HepG2 (cell line): ENCODE measurements at regions not wholly inside any gene's neighbourhood (a gene's known extent, or its start where the extent isn't known, plus 50 kb on each side); places are given as distances from the start of the nearest gene placed in this dataset.

Source experiments
- ATAC-seq: fragments of 200-7000 bp; cut with Tn5 transposase; 3 replicates; pipeline ENCODE4 v1.9.1; 2020; ENCODE audit warnings: mild to moderate bottlenecking, moderate library complexity
- BruUV-seq: library from RNA; stranded (reverse); fragments of 400-500 nt; replicated peaks from 2 replicates; lab custom pipeline; 2021; lab: Mats Ljungman, UMichigan
- CTCF ChIA-PET: fragments of 300-600 bp; formaldehyde crosslinking; extraction: SDS; loops from one replicate; lab custom pipeline; 2021; ENCODE audit warnings: low total read pairs, inconsistent platforms, low intra/inter-chr PET ratio; lab: Yijun Ruan, JAX
- POLR2A ChIA-PET: fragments of 350-600 bp; sonication (Branson Sonifier 250); formaldehyde crosslinking; loops from one replicate; lab custom pipeline; 2020; ENCODE audit warnings: antibody characterized with exemption, inconsistent platforms; lab: Yijun Ruan, JAX
- DNase-seq: peaks from one replicate; pipeline ENCODE4 v3.0.0-alpha.2; 2015; ENCODE audit warnings: low spot score
- FAIRE-seq: peaks from 3 replicates; lab custom pipeline; 2011; peaks lifted over from hg19 to GRCh38; lab: Jason Lieb, UNC
- H2AFZ ChIP-seq: one replicate; pipeline ENCODE4 v1.6.1; 2011; ENCODE audit warnings: low read length, inconsistent platforms
- H3K27ac ChIP-seq: fragments of 300-600 bp; 3 replicates; pipeline ENCODE4 v1.8.0; 2011; ENCODE audit warnings: mixed run types, mild to moderate bottlenecking, mixed read lengths, low read length, inconsistent platforms; ENCODE audit not compliant: insufficient read depth; ENCODE audit errors: extremely low read length
- H3K27me3 ChIP-seq, 2 experiments: fragments of 200-600 bp in 1 of 2; 2 replicates in 1 of 2; 3 replicates in 1 of 2; pipeline versions ENCODE4 v1.6.0 to v1.8.0; 2011; ENCODE audit warnings: low read length in 2 of 2, mild to moderate bottlenecking in 2 of 2, moderate library complexity in 2 of 2, inconsistent platforms in 1 of 2; ENCODE audit not compliant: insufficient read depth in 2 of 2, control insufficient read depth in 1 of 2
- H3K36me3 ChIP-seq, 2 experiments: fragments of 200-600 bp in 1 of 2; replicated peaks in 1 of 2; 2 replicates in 1 of 2; 3 replicates in 1 of 2; pipeline versions ENCODE4 v1.5.1 to v1.8.0; 2011; ENCODE audit warnings: low read length in 2 of 2, inconsistent platforms in 1 of 2; ENCODE audit not compliant: insufficient read depth in 2 of 2, control insufficient read depth in 1 of 2
- H3K4me1 ChIP-seq: 2 replicates; pipeline ENCODE4 v1.5.1; 2012; ENCODE audit warnings: low read length, inconsistent platforms; ENCODE audit not compliant: insufficient read depth
- H3K4me2 ChIP-seq: 2 replicates; pipeline ENCODE4 v1.6.0; 2011; ENCODE audit warnings: low read depth, low read length, inconsistent platforms
- H3K4me3 ChIP-seq, 3 experiments: fragments of 200-600 bp in 1 of 3; sonication (generic), shearing (Covaris generic) in 1 of 3; replicated peaks in 1 of 3; 2 replicates each; pipeline ENCODE4 v1.5.1; 2011 to 2016; ENCODE audit warnings: low read length in 3 of 3, inconsistent platforms in 2 of 3, low read depth in 2 of 3, mild to moderate bottlenecking in 2 of 3, control low read depth in 1 of 3, mixed read lengths in 1 of 3; ENCODE audit not compliant: insufficient read depth in 1 of 3
- H3K79me2 ChIP-seq: one replicate; pipeline ENCODE4 v1.6.1; 2011; ENCODE audit warnings: low read length, inconsistent platforms; ENCODE audit not compliant: insufficient read depth
- H3K9ac ChIP-seq: 2 replicates; pipeline ENCODE4 v1.6.0; 2011; ENCODE audit warnings: mild to moderate bottlenecking, low read depth, low read length, inconsistent platforms; ENCODE audit not compliant: insufficient read depth
- H3K9me3 ChIP-seq: 2 replicates; pipeline ENCODE4 v1.5.1; 2012; ENCODE audit warnings: mild to moderate bottlenecking, low read length
- H4K20me1 ChIP-seq: 2 replicates; pipeline ENCODE4 v1.6.0; 2011; ENCODE audit warnings: inconsistent platforms, mild to moderate bottlenecking, low read length, moderate library complexity; ENCODE audit not compliant: insufficient read depth
- BCL6 ChIP-seq: IDR thresholded peaks from 2 replicates; pipeline ENCODE4 v1.6.1; 2016; ENCODE audit warnings: missing genetic modification reagents, missing compliant biosample characterization
- HNRNPH1 ChIP-seq: fragments of 200-400 bp; formaldehyde crosslinking; optimal IDR thresholded peaks from 2 replicates; pipeline ENCODE3; 2017; ENCODE audit warnings: mild to moderate bottlenecking, low read depth, low read length
- IKZF4 ChIP-seq: sonication (generic); formaldehyde crosslinking; IDR thresholded peaks from 2 replicates; pipeline ENCODE4 v1.5.1; 2020; ENCODE audit warnings: borderline replicate concordance, mild to moderate bottlenecking, low read depth, missing genetic modification reagents; ENCODE audit errors: not compliant biosample characterization
- IRF1 ChIP-seq: sonication (generic); formaldehyde crosslinking; IDR thresholded peaks from 2 replicates; pipeline ENCODE4 v1.4.0; 2020; ENCODE audit warnings: low read depth, mild to moderate bottlenecking, missing genetic modification reagents
- LRRFIP1 ChIP-seq: sonication (generic); formaldehyde crosslinking; conservative IDR thresholded peaks from 2 replicates; pipeline ENCODE4 v1.4.0; 2020; ENCODE audit warnings: missing genetic modification reagents
- MYC ChIP-seq: sonication (generic); formaldehyde crosslinking; IDR thresholded peaks from 2 replicates; pipeline ENCODE4 v1.9.0; 2021; ENCODE audit warnings: missing genetic modification reagents, borderline replicate concordance
- PITX1 ChIP-seq: sonication (generic); formaldehyde crosslinking; IDR thresholded peaks from 2 replicates; pipeline ENCODE4 v1.5.1; 2020; ENCODE audit warnings: mild to moderate bottlenecking, missing genetic modification reagents
- ZBTB20 ChIP-seq: sonication (generic); formaldehyde crosslinking; IDR thresholded peaks from 2 replicates; pipeline ENCODE4 v1.8.1; 2023; ENCODE audit warnings: missing genetic modification reagents, low read depth, mild to moderate bottlenecking, borderline replicate concordance
- ZBTB7A ChIP-seq: sonication (generic); formaldehyde crosslinking; IDR thresholded peaks from 2 replicates; pipeline ENCODE4 v1.8.0; 2022; ENCODE audit warnings: mild to moderate bottlenecking, missing genetic modification reagents
- ZMAT3 ChIP-seq: sonication (generic); formaldehyde crosslinking; conservative IDR thresholded peaks from 2 replicates; pipeline ENCODE4 v1.7.0; 2021; ENCODE audit warnings: missing genetic modification reagents
- ZMYM4 ChIP-seq: sonication (generic); formaldehyde crosslinking; IDR thresholded peaks from 2 replicates; pipeline ENCODE4 v1.8.1; 2023; ENCODE audit warnings: mild to moderate bottlenecking, missing genetic modification reagents
- ZNF784 ChIP-seq: sonication (generic); formaldehyde crosslinking; IDR thresholded peaks from 2 replicates; pipeline ENCODE4 v1.5.1; 2020; ENCODE audit warnings: missing genetic modification reagents, mild to moderate bottlenecking, borderline replicate concordance
- WGBS: methylation state at CpG from one replicate; pipeline ENCODE4 v1.1.6; 2017; ENCODE audit warnings: low lambda C conversion rate; 5-methylcytosine and 5-hydroxymethylcytosine counted together
- in situ Hi-C: cut with HindIII; loops from 2 replicates; pipeline ENCODE4 v1.10.0; 2017; ENCODE audit warnings: low pct_unique_long_range_greater_than_20kb; ENCODE audit not compliant: extremely low pct_ligation_motif_present
- intact Hi-C: fragments of 100-400 bp; cut with micrococcal nuclease; formaldehyde crosslinking; loops from one replicate; pipeline ENCODE4 v1.10.0; 2022; ENCODE audit not compliant: unreplicated experiment

GRCh38 chr6:137788248-137788647 is 78.8 kb upstream of the TNFAIP3 start:
- WGBS = 95% methylated on average over 1 of the region's 1 CpG
- no peaks in the 10 kb centered on the region for H3K27me3 ChIP-seq
- H3K4me2 ChIP-seq = no peak overlapping the region
- H4K20me1 ChIP-seq = no peaks in the 10 kb centered on the region
- no peaks in the 10 kb centered on the region for H3K79me2 ChIP-seq
- no peak for DNase-seq
- no peaks in the 10 kb centered on the region for H3K9me3 ChIP-seq
- intact Hi-C loops (no loop called here), in situ Hi-C loops (no loop called here)
- FAIRE-seq = no peak
- H3K9ac ChIP-seq = no peak overlapping the region
- H3K4me3 ChIP-seq = no peak overlapping the region
- H3K27ac ChIP-seq = no peak overlapping the region
- BruUV-seq = no TSS peak
- H3K36me3 ChIP-seq = no peaks in the 10 kb centered on the region
- CTCF ChIA-PET = no interaction called here
- TF ChIP-seq BCL6 (CRISPR knock-in tag) = no peak
- TF ChIP-seq IRF1 (CRISPR knock-in tag) = no peak
- TF ChIP-seq, all 625 proteins: peak for 0
- ATAC-seq = no peak
- peaks cover 51% of the 10 kb centered on the region for H3K4me1 ChIP-seq
- H2AFZ ChIP-seq = no peak overlapping the region
- POLR2A ChIA-PET = no interaction called here

GRCh38 chr6:137791281-137792159 is 75.5 kb upstream of the TNFAIP3 start:
- Histone ChIP-seq H3K4me3 (no peak overlapping the region), H3K27me3 (no peaks in the 10 kb centered on the region), H4K20me1 (no peaks in the 10 kb centered on the region), H3K4me2 (no peak overlapping the region), H3K36me3 (no peaks in the 10 kb centered on the region), H3K27ac (no peak overlapping the region), H2AFZ (no peak overlapping the region), H3K4me1 (peaks cover 64% of the 10 kb centered on the region), H3K9me3 (no peaks in the 10 kb centered on the region), H3K9ac (no peak overlapping the region), H3K79me2 (no peaks in the 10 kb centered on the region)
- ChIA-PET POLR2A (no interaction called here), CTCF (no interaction called here)
- no peak for FAIRE-seq
- 93% methylated on average over 6 of the region's 6 CpGs for WGBS
- in situ Hi-C loops (no loop called here), intact Hi-C loops (no loop called here)
- no TSS peak for BruUV-seq
- DNase-seq = no peak
- no peak for ATAC-seq
- TF ChIP-seq IKZF4 (CRISPR knock-in tag) (no peak), ZNF784 (no peak), ZBTB20 (CRISPR knock-in tag) (no peak), MYC (CRISPR knock-in tag) (no peak), HNRNPH1 (no peak), LRRFIP1 (CRISPR knock-in tag) (no peak), PITX1 (CRISPR knock-in tag) (no peak), ZBTB7A (CRISPR knock-in tag) (no peak), ZMYM4 (CRISPR knock-in tag) (no peak), ZMAT3 (CRISPR knock-in tag) (no peak)
